HG03521 (cell line): ENCODE measurements at regions not wholly inside any gene's neighbourhood (a gene's known extent, or its start where the extent isn't known, plus 50 kb on each side); places are given as distances from the start of the nearest gene placed in this dataset.
"Not testable (repeated sequence)": the region's sequence is repeated elsewhere in the genome, so short reads cannot be mapped to it uniquely, and the experiment has no call there.

Experiments used
- ATAC-seq: cut with Tn5 transposase; IDR thresholded peaks from one replicate; pipeline ENCODE4 v1.9.1; 2021; ENCODE audit warnings: mild to moderate bottlenecking, moderate library complexity; ENCODE audit not compliant: unreplicated experiment

DNA sequence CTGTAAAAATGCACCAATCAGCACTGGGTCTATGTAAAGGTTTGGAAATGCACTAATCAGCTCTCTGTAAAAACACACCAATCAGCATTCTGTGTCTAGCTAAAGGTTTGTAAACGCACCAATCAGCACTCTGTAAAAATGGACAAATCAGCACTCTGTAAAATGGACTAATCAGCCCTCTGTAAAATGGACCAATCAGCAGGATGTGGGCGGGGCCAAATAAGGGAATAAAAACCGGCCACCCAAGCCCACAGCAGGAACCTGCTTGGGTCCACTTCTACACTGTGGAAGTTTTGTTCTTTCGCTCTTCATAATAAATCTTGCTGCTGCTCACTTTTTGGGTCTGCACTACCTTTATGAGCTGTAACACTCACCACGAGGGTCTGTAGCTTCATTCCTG is 101.0 kb downstream of the SMC2 start:
- ATAC-seq, result not testable (repeated sequence)

- ATAC-seq, result no peak
Observed at GRCh38 chr9:104200456-104200994, 106.4 kb downstream of the SMC2 start.

DNA sequence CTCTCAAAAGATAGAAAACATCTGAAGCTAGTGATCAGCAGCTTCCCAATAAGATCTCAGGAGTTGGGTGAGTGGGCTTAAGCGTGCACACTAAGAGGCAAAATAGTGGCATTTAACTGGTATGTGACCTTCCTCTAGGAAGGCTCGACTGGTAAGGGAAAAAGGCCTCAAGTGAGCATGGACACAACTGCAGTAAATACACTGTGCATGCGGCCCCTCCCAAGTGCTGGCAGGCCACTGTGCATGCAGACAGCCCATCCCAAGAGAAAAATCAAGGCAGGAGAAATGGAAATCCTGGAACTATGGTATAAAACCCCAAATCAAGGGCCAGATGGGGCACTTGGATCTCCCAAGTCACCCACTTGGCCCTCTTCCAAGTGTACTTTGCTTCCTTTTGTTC is 112.7 kb downstream of the SMC2 start:
- ATAC-seq, result no peak

GRCh38 chr9:104209387-104209786 is 115.3 kb downstream of the SMC2 start:
- no peak for ATAC-seq

GRCh38 chr9:104227108-104227507 is 133.0 kb downstream of the SMC2 start:
- ATAC-seq, result no peak

DNA sequence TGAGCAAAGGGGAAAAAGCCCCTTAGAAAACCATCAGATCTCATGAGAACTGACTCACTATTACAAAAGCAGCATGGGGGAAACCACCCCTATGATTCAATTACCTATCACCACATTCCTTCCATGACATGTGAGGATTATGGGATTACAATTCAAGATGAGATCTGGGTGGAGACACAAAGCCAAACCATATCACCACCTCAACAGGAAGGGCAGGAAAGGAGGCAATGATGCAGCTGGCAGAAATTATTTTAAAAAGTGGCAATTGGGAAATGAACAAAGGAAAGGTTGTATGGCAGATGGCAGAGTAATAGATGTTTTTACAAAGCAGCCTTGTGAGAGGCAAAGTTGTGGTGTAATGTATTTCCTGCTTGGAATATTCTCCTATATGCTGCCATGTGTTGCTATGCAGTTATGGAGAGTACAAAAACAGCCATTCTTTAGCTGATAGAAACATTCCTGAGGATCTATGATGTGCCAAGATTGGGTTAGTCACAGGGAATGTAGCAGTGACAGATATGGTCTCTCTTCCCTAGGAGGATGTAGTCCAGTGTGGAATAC is 138.8 kb downstream of the SMC2 start:
- no peak for ATAC-seq

- no peak for ATAC-seq
Observed at GRCh38 chr9:104233366-104233765, 139.3 kb downstream of the SMC2 start.

DNA sequence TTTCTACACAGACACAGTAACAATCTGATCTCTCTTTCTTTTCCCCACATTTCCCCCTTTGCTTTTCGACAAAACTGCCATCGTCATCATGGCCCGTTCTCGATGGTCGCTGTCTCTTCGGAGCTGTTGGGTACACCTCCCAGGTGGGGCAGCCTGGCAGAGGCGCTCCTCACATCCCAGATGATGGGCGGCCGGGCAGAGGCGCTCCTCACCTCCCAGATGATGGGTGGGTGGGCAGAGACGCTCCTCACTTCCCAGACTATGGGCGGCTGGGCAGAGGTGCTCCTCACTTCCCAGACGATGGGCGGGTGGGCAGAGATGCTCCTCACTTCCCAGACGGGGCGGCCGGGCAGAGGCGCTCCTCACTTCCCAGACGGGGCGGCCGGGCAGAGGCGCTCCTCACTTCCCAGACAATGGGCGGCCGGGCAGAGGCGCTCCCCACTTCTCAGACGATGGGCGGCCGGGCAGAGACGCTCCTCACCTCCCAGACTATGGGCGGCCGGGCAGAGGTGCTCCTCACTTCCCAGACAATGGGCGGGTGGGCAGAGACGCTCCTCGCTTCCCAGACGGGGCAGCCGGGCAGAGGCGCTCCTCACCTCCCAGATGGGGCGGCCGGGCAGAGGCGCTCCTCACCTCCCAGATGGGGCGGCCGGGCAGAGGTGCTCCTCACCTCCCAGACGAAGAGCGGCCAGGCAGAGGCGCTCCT is 140.7 kb downstream of the SMC2 start:
- ATAC-seq, result not testable (repeated sequence)

DNA sequence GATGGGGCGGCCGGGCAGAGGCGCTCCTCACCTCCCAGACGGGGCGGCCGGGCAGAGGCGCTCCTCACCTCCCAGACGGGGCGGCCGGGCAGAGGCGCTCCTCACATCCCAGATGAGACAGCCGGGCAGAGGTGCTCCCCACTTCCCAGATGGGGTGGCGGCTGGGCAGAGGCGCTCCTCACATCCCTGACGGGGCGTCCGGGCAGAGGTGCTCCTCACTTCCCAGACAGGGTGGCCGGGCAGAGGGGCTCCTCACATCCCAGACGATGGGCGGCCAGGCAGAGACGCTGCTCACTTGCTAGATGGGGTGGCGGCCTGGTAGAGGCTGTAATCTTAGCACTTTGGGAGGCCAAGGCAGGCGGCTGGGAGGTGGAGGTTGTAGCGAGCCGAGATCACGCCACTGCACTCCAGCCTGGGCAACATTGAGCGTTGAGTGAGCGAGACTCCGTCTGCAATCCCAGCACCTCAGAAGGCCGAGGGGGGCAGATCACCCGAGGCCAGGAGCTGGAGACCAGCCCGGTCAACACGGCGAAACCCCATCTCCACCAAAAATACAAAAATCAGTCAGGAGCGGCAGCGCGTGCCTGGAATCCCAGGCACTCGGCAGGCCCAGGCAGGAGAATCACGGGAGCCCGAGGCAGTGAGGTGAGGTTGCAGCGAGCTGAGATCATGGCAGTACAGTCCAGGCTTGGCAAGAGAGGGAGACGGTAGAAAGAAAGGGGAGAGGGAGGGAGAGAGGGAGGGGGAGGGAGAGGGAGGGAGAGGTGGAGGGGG is 141.4 kb downstream of the SMC2 start:
- ATAC-seq, result not testable (repeated sequence)

DNA sequence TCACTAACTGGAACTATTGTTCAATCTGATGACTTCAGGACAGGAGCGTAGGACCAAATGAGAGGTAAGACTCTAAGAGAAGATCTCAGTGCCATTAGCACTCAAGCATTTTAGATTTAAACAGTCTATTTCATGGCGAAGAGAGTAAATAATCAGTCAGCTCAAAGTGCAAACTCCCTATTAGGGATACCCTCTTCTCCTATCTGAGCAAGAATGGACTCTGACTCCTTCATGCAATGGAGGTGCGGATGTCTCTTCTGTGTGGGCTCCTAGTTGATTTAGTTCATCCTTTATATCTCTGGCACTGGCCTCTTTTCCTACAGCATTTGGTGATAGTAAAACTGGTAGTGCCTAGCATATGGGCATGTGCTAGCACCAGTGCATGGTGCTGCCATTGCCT is 144.6 kb downstream of the SMC2 start:
- ATAC-seq, result no peak

DNA sequence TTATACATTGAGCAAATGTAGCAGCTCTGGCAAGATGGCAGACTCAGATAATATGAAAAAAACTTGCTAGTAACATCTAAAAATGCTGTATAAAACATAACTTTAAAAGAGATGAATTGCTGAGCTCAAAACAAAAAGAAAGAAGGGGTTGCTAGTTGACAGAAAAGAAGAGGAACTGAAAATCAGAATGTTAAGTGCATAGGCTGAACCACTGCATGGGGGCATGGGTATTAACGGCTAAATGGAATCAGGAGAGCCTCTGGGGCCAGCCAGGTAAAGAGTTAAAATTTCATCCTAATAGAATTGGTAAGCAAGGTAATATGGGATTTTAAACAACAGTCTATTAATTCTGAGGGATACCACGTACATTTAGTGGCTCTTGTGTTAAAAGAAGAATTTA is 146.8 kb downstream of the SMC2 start:
- ATAC-seq, result no peak

- ATAC-seq, result no peak
Observed at GRCh38 chr9:104245925-104246324, 151.8 kb downstream of the SMC2 start.

GRCh38 chr9:104247899-104248460 is 153.9 kb downstream of the SMC2 start:
- ATAC-seq, result no peak

GRCh38 chr9:104256031-104256695 is 162.1 kb downstream of the SMC2 start:
- no peak for ATAC-seq

GRCh38 chr9:104256696-104257062 is 162.6 kb downstream of the SMC2 start:
- no peak for ATAC-seq

GRCh38 chr9:104258296-104259011 is 164.3 kb downstream of the SMC2 start:
- no peak for ATAC-seq

DNA sequence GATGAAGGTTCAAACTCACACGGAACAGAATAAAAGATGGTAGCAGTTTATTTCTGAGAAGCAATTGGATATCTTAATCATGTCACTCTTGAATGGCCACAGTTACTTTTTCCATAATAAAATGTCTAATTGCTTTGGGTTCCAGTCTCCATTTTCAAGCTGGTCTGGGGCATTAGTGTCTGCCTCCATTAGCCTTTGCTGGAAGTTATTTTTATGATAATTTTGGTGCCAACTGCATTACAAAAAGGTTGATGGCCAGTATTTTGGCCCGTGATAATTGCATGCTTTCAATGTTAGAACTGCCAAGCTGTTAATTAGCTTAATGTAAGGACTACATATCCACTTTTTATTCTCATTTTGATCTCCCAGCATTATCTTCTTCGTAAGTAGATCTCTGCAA is 165.9 kb downstream of the SMC2 start:
- no peak for ATAC-seq

DNA sequence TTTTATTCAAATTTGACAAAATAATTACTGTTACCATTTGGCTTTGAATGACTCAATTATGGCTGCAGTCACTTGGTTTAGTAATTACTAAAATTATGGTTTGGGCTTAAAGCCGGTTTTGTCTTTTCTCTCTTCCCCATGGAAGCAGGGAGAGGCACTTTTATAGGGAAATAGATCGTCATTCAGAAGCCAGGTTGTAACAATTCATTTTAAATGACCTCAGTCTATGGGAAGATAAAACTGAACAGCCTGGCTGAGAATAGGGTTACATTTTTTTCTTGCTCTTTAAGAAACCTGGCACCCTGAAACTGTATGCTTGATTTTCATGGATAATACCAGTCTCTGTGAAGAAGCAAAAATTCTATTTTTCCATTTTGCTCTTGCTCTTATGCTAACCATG is 169.8 kb downstream of the SMC2 start:
- no peak for ATAC-seq

GRCh38 chr9:104264431-104264830 is 170.3 kb downstream of the SMC2 start:
- ATAC-seq, result no peak

DNA sequence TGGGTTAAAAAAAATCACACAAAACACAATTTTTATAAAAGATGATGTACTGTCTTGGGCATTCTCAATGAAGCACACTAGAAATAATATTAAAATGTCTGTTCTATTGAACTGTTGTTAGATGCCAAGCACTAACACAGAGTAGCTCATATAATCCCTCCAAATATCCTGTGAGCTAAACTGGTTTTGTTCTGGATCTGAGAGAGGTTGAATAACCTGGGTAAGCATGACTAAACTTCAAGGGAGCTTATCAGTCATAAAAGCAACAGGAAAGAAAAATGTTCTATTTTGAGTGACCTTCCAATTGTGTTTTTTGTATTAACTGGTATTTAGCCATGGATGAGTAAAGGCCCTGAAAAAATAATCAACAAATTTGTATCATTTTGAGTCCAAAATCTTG is 175.3 kb downstream of the SMC2 start:
- no peak for ATAC-seq
